Vagina (tissue), 2 donors: ENCODE measurements at regions not wholly inside any gene's neighbourhood (a gene's known extent, or its start where the extent isn't known, plus 50 kb on each side); places are given as distances from the start of the nearest gene placed in this dataset.

ENCODE experiments used
- DNase-seq, 2 donors: peaks; one replicate each; pipeline ENCODE4 v3.0.0-alpha.2; 2017; ENCODE audit errors: extremely low spot score in 2 of 2
- H3K27ac ChIP-seq: fragments of 200-600 bp; sonication (generic); one replicate; pipeline ENCODE4 v1.5.1; 2019
- H3K27me3 ChIP-seq: fragments of 200-600 bp; sonication (generic); one replicate; pipeline ENCODE4 v1.5.1; 2019
- H3K36me3 ChIP-seq, 2 donors: fragments of 200-600 bp; sonication (generic); one replicate each; pipeline ENCODE4 v1.5.1; 2017 to 2019
- H3K4me1 ChIP-seq: fragments of 200-600 bp; sonication (generic); one replicate; pipeline ENCODE4 v1.5.1; 2019
- H3K4me3 ChIP-seq, 2 donors: fragments of 200-600 bp; sonication (generic); 1 replicate in 1 of 2; 2 replicates in 1 of 2; pipeline ENCODE4 v1.5.1; 2016 to 2019
- H3K9me3 ChIP-seq: fragments of 200-600 bp; sonication (generic); one replicate; pipeline ENCODE4 v1.5.1; 2019
- CTCF ChIP-seq, 3 experiments: fragments of 450-650 bp in 2 of 3; fragments of 200-600 bp in 1 of 3; sonication (generic) in 1 of 3; IDR thresholded peaks; one replicate each; pipeline ENCODE4 v1.5.1; 2017 to 2019; ENCODE audit warnings: antibody characterized with exemption in 3 of 3, mild to moderate bottlenecking in 2 of 3, moderate library complexity in 2 of 3
- POLR2A ChIP-seq, 2 donors: fragments of 450-650 bp; IDR thresholded peaks; one replicate each; pipeline ENCODE4 v1.6.1; 2017; ENCODE audit warnings: antibody characterized with exemption in 2 of 2, mild to moderate bottlenecking in 2 of 2, moderate library complexity in 2 of 2
- POLR2AphosphoS5 ChIP-seq, 2 donors: sonication (generic); formaldehyde crosslinking; IDR thresholded peaks; one replicate each; pipeline ENCODE4 v1.9.0; 2017; ENCODE audit warnings: antibody characterized with exemption in 2 of 2, mild to moderate bottlenecking in 2 of 2, low read depth in 1 of 2; ENCODE audit not compliant: insufficient read depth in 1 of 2
- intact Hi-C: fragments of 100-400 bp; cut with DNase I; formaldehyde crosslinking; loops from one replicate; pipeline ENCODE4 v1.15.1; 2023

- H3K27ac ChIP-seq: no peak overlapping the region
- intact Hi-C loops: no loop called here
- DNase-seq: no peak
- no peaks in the 10 kb centered on the region for H3K36me3 ChIP-seq
- no peaks in the 10 kb centered on the region for H3K27me3 ChIP-seq
- TF ChIP-seq CTCF (IDR thresholded peaks at IDR 0.05) (no peak), POLR2A (IDR thresholded peaks at IDR 0.05) (no peak), POLR2AphosphoS5 (IDR thresholded peaks at IDR 0.05; ENCODE audit: insufficient read depth in 1 of 2, low read depth in 1 of 2) (no peak)
- H3K4me1 ChIP-seq: no peaks in the 10 kb centered on the region
- H3K4me3 ChIP-seq: no peak overlapping the region
- no peaks in the 10 kb centered on the region for H3K9me3 ChIP-seq
Measured at GRCh38 chr7:54159088-54159487, 383.1 kb upstream of the VSTM2A start.

- no peaks in the 10 kb centered on the region for H3K27me3 ChIP-seq
- no peaks in the 10 kb centered on the region for H3K4me1 ChIP-seq
- no peak for DNase-seq
- TF ChIP-seq CTCF (IDR thresholded peaks at IDR 0.05): no peak
- TF ChIP-seq POLR2AphosphoS5 (IDR thresholded peaks at IDR 0.05; ENCODE audit: insufficient read depth in 1 of 2, low read depth in 1 of 2): no peak
- no peak for TF ChIP-seq POLR2A (IDR thresholded peaks at IDR 0.05)
- intact Hi-C loops: no loop called here
- no peak overlapping the region for H3K4me3 ChIP-seq
- H3K27ac ChIP-seq: no peak overlapping the region
- no peaks in the 10 kb centered on the region for H3K9me3 ChIP-seq
- no peaks in the 10 kb centered on the region for H3K36me3 ChIP-seq
Measured at GRCh38 chr7:54161621-54162020, 380.6 kb upstream of the VSTM2A start.

- Histone ChIP-seq H3K27ac (no peak overlapping the region), H3K4me1 (no peaks in the 10 kb centered on the region), H3K4me3 (no peak overlapping the region), H3K36me3 (no peaks in the 10 kb centered on the region), H3K27me3 (no peaks in the 10 kb centered on the region), H3K9me3 (no peaks in the 10 kb centered on the region)
- intact Hi-C loops: no loop called here
- TF ChIP-seq POLR2AphosphoS5 (IDR thresholded peaks at IDR 0.05; ENCODE audit: insufficient read depth in 1 of 2, low read depth in 1 of 2) (no peak), POLR2A (IDR thresholded peaks at IDR 0.05) (no peak), CTCF (IDR thresholded peaks at IDR 0.05) (no peak)
- DNase-seq: no peak
Measured at GRCh38 chr7:54166419-54166818, 375.8 kb upstream of the VSTM2A start.

- TF ChIP-seq CTCF (IDR thresholded peaks at IDR 0.05) (no peak), POLR2AphosphoS5 (IDR thresholded peaks at IDR 0.05; ENCODE audit: insufficient read depth in 1 of 2, low read depth in 1 of 2) (no peak), POLR2A (IDR thresholded peaks at IDR 0.05) (no peak)
- Histone ChIP-seq H3K27me3 (no peaks in the 10 kb centered on the region), H3K27ac (no peak overlapping the region), H3K4me3 (no peak overlapping the region), H3K4me1 (no peaks in the 10 kb centered on the region), H3K9me3 (no peaks in the 10 kb centered on the region), H3K36me3 (no peaks in the 10 kb centered on the region)
- DNase-seq: no peak
- intact Hi-C loops: no loop called here
Measured at GRCh38 chr7:54179321-54180029, 362.7 kb upstream of the VSTM2A start.

- intact Hi-C loops: no loop called here
- H3K27ac ChIP-seq: no peak overlapping the region
- DNase-seq: no peak
Measured at GRCh38 chr7:54180796-54181195, 361.4 kb upstream of the VSTM2A start.

More at GRCh38 chr7:54180796-54181195, 361.4 kb upstream of the VSTM2A start:
- no peaks in the 10 kb centered on the region for H3K4me1 ChIP-seq
- H3K36me3 ChIP-seq: no peaks in the 10 kb centered on the region
- TF ChIP-seq POLR2AphosphoS5 (IDR thresholded peaks at IDR 0.05; ENCODE audit: insufficient read depth in 1 of 2, low read depth in 1 of 2): no peak
- no peak for TF ChIP-seq POLR2A (IDR thresholded peaks at IDR 0.05)
- no peak for TF ChIP-seq CTCF (IDR thresholded peaks at IDR 0.05)
- no peak overlapping the region for H3K4me3 ChIP-seq
- H3K9me3 ChIP-seq: no peaks in the 10 kb centered on the region
- no peaks in the 10 kb centered on the region for H3K27me3 ChIP-seq
